Naive B cell (primary cell): ENCODE measurements at regions not wholly inside any gene's neighbourhood (a gene's known extent, or its start where the extent isn't known, plus 50 kb on each side); places are given as distances from the start of the nearest gene placed in this dataset.
"Not testable (repeated sequence)": the region's sequence is repeated elsewhere in the genome, so short reads cannot be mapped to it uniquely, and the experiment has no call there.

Experiments used
- ATAC-seq, 2 donors: fragments of 150-1000 bp; cut with Tn5 transposase; 2 replicates each; pipeline ENCODE4 v1.10.0; 2021; ENCODE audit warnings: low read depth in 2 of 2, mild to moderate bottlenecking in 2 of 2, moderate library complexity in 2 of 2
- DNase-seq: peaks from one replicate; pipeline ENCODE4 v3.0.0; 2022
- H3K27ac Mint-ChIP-seq, 6 donors: one replicate each; pipeline ENCODE4 v1.8.0; 2020 to 2022; ENCODE audit warnings: mild to moderate bottlenecking in 6 of 6, mixed read lengths in 6 of 6, moderate library complexity in 5 of 6, inconsistent platforms in 2 of 6
- H3K27me3 Mint-ChIP-seq, 3 donors: one replicate each; pipeline ENCODE4 v1.8.0; 2021 to 2022; ENCODE audit warnings: mixed read lengths in 3 of 3, mild to moderate bottlenecking in 1 of 3
- H3K36me3 Mint-ChIP-seq, 2 donors: one replicate each; pipeline ENCODE4 v1.8.0; 2020 to 2022; ENCODE audit warnings: mixed read lengths in 2 of 2, inconsistent platforms in 1 of 2, mild to moderate bottlenecking in 1 of 2
- H3K4me1 Mint-ChIP-seq, 3 donors: one replicate each; pipeline ENCODE4 v1.8.0; 2020 to 2022; ENCODE audit warnings: mixed read lengths in 3 of 3, inconsistent platforms in 1 of 3, mild to moderate bottlenecking in 1 of 3, moderate library complexity in 1 of 3
- H3K4me3 Mint-ChIP-seq, 8 donors: one replicate each; pipeline ENCODE4 v1.8.0; 2020 to 2022; ENCODE audit warnings: mild to moderate bottlenecking in 8 of 8, mixed read lengths in 8 of 8, moderate library complexity in 8 of 8, inconsistent platforms in 2 of 8
- H3K9me3 Mint-ChIP-seq, 7 donors: one replicate each; pipeline ENCODE4 v1.8.0; 2020 to 2022; ENCODE audit warnings: mixed read lengths in 7 of 7, mild to moderate bottlenecking in 5 of 7, inconsistent platforms in 2 of 7, moderate library complexity in 1 of 7

GRCh38 chr6:167416676-167417430 is 92.0 kb downstream of the TTLL2 start:
- no peak overlapping the region for H3K4me3 Mint-ChIP-seq
- no peak for ATAC-seq
- H3K36me3 Mint-ChIP-seq, result no peaks in the 10 kb centered on the region
- peak overlapping the region in 1 of 6 donors; percentile 45 for H3K27ac Mint-ChIP-seq
- DNase-seq, result no peak
- no peaks in the 10 kb centered on the region for H3K9me3 Mint-ChIP-seq
- no peaks in the 10 kb centered on the region for H3K4me1 Mint-ChIP-seq
- H3K27me3 Mint-ChIP-seq, result peaks cover 11 to 21% (median 13%) of the 10 kb centered on the region in 3 donors

GRCh38 chr6:167420177-167420576 is 95.3 kb downstream of the TTLL2 start:
- H3K4me1 Mint-ChIP-seq, result no peaks in the 10 kb centered on the region
- no peak overlapping the region for H3K27ac Mint-ChIP-seq
- no peaks in the 10 kb centered on the region for H3K36me3 Mint-ChIP-seq
- no peak for ATAC-seq
- no peak for DNase-seq
- no peak overlapping the region for H3K4me3 Mint-ChIP-seq
- peaks cover 0 to 21% (median 13%) of the 10 kb centered on the region in 3 donors for H3K27me3 Mint-ChIP-seq
- H3K9me3 Mint-ChIP-seq, result no peaks in the 10 kb centered on the region

GRCh38 chr6:167420858-167421766 is 96.2 kb downstream of the TTLL2 start:
- H3K4me3 Mint-ChIP-seq, result no peak overlapping the region
- DNase-seq, result no peak
- H3K27me3 Mint-ChIP-seq, result peaks cover 0 to 21% (median 13%) of the 10 kb centered on the region in 3 donors
- H3K4me1 Mint-ChIP-seq, result no peaks in the 10 kb centered on the region
- H3K36me3 Mint-ChIP-seq, result no peaks in the 10 kb centered on the region
- ATAC-seq, result no peak
- peak overlapping the region in 1 of 6 donors; percentile 26 for H3K27ac Mint-ChIP-seq
- H3K9me3 Mint-ChIP-seq, result no peaks in the 10 kb centered on the region

GRCh38 chr6:167421944-167422343 is 97.1 kb downstream of the TTLL2 start:
- H3K27me3 Mint-ChIP-seq, result peaks cover under 1 to 13% (median 13%) of the 10 kb centered on the region in 3 donors
- H3K9me3 Mint-ChIP-seq, DNase-seq, H3K4me3 Mint-ChIP-seq, H3K27ac Mint-ChIP-seq, H3K4me1 Mint-ChIP-seq, ATAC-seq, H3K36me3 Mint-ChIP-seq: not testable (repeated sequence)

- peaks cover 5 to 20% (median 13%) of the 10 kb centered on the region in 3 donors for H3K27me3 Mint-ChIP-seq
- no peak overlapping the region for H3K4me3 Mint-ChIP-seq
- DNase-seq, result no peak
- ATAC-seq, result no peak
- H3K4me1 Mint-ChIP-seq, result no peaks in the 10 kb centered on the region
- no peaks in the 10 kb centered on the region for H3K36me3 Mint-ChIP-seq
- H3K27ac Mint-ChIP-seq, result no peak overlapping the region
- no peaks in the 10 kb centered on the region for H3K9me3 Mint-ChIP-seq
Measured at GRCh38 chr6:167422934-167423333, 98.0 kb downstream of the TTLL2 start.

GRCh38 chr6:167424060-167424673 is 99.3 kb downstream of the TTLL2 start:
- no peaks in the 10 kb centered on the region for H3K36me3 Mint-ChIP-seq
- H3K4me1 Mint-ChIP-seq, result no peaks in the 10 kb centered on the region
- H3K4me3 Mint-ChIP-seq, result no peak overlapping the region
- no peak overlapping the region for H3K27ac Mint-ChIP-seq
- H3K9me3 Mint-ChIP-seq, result peaks cover 0 to 2% (median 0%) of the 10 kb centered on the region in 7 donors
- no peak for ATAC-seq
- DNase-seq, result no peak
- H3K27me3 Mint-ChIP-seq, result peaks cover 7 to 31% (median 23%) of the 10 kb centered on the region in 3 donors

- no peak overlapping the region for H3K27ac Mint-ChIP-seq
- H3K27me3 Mint-ChIP-seq, result peaks cover 12 to 36% (median 27%) of the 10 kb centered on the region in 3 donors
- H3K4me3 Mint-ChIP-seq, result no peak overlapping the region
Measured at GRCh38 chr6:167424700-167425099, 99.8 kb downstream of the TTLL2 start.

GRCh38 chr6:167426084-167426483 is 101.2 kb downstream of the TTLL2 start:
- Mint-ChIP-seq H3K27me3 (peaks cover 21 to 44% (median 27%) of the 10 kb centered on the region in 3 donors), H3K27ac (no peak overlapping the region), H3K4me3 (no peak overlapping the region), H3K9me3 (peaks cover 0 to 6% (median 5%) of the 10 kb centered on the region in 7 donors), H3K4me1 (no peaks in the 10 kb centered on the region), H3K36me3 (no peaks in the 10 kb centered on the region)
- no peak for DNase-seq
- no peak for ATAC-seq

More at GRCh38 chr6:167424700-167425099, 99.8 kb downstream of the TTLL2 start:
- DNase-seq, result no peak
- no peaks in the 10 kb centered on the region for H3K4me1 Mint-ChIP-seq
- ATAC-seq, result no peak
- H3K36me3 Mint-ChIP-seq, result no peaks in the 10 kb centered on the region
- H3K9me3 Mint-ChIP-seq, result peaks cover 0 to 6% (median 1%) of the 10 kb centered on the region in 7 donors

- Mint-ChIP-seq H3K27me3 (peaks cover 21 to 44% (median 27%) of the 10 kb centered on the region in 3 donors), H3K9me3 (peaks cover 0 to 6% (median 5%) of the 10 kb centered on the region in 7 donors), H3K4me1 (no peaks in the 10 kb centered on the region), H3K36me3 (no peaks in the 10 kb centered on the region), H3K27ac (no peak overlapping the region), H3K4me3 (no peak overlapping the region)
- ATAC-seq, result no peak
- no peak for DNase-seq
Measured at GRCh38 chr6:167426651-167427050, 101.8 kb downstream of the TTLL2 start.

GRCh38 chr6:167428664-167429333 is 103.9 kb downstream of the TTLL2 start:
- no peak overlapping the region for H3K27ac Mint-ChIP-seq
- H3K9me3 Mint-ChIP-seq, result peaks cover 0 to 6% (median 5%) of the 10 kb centered on the region in 7 donors
- peaks cover 21 to 44% (median 27%) of the 10 kb centered on the region in 3 donors for H3K27me3 Mint-ChIP-seq
- ATAC-seq (no peak), DNase-seq (no peak)
- no peaks in the 10 kb centered on the region for H3K36me3 Mint-ChIP-seq
- no peak overlapping the region for H3K4me3 Mint-ChIP-seq
- no peaks in the 10 kb centered on the region for H3K4me1 Mint-ChIP-seq

- ATAC-seq, result no peak
- H3K4me3 Mint-ChIP-seq, result no peak overlapping the region
- H3K9me3 Mint-ChIP-seq, result peaks cover 0 to 6% (median 5%) of the 10 kb centered on the region in 7 donors
- H3K27ac Mint-ChIP-seq, result no peak overlapping the region
- DNase-seq, result no peak
- H3K4me1 Mint-ChIP-seq, result no peaks in the 10 kb centered on the region
- H3K36me3 Mint-ChIP-seq, result no peaks in the 10 kb centered on the region
- H3K27me3 Mint-ChIP-seq, result peaks cover 21 to 44% (median 27%) of the 10 kb centered on the region in 3 donors
Measured at GRCh38 chr6:167429353-167429752, 104.5 kb downstream of the TTLL2 start.

GRCh38 chr6:167435209-167435728 is 110.4 kb downstream of the TTLL2 start:
- no peak overlapping the region for H3K4me3 Mint-ChIP-seq
- ATAC-seq, result no peak

More at GRCh38 chr6:167435209-167435728, 110.4 kb downstream of the TTLL2 start:
- Mint-ChIP-seq H3K27ac (no peak overlapping the region), H3K9me3 (peaks cover 0 to 5% (median 0%) of the 10 kb centered on the region in 7 donors), H3K36me3 (no peaks in the 10 kb centered on the region), H3K27me3 (peaks cover 15 to 20% (median 19%) of the 10 kb centered on the region in 3 donors), H3K4me1 (no peaks in the 10 kb centered on the region)
- DNase-seq, result no peak
